Panc1 (cell line): ENCODE measurements at regions not wholly inside any gene's neighbourhood (a gene's known extent, or its start where the extent isn't known, plus 50 kb on each side); places are given as distances from the start of the nearest gene placed in this dataset.

Experiments
- CTCF ChIP-seq: fragments of 450-650 bp; IDR thresholded peaks from 2 replicates; pipeline ENCODE4 v1.5.1; 2017; ENCODE audit warnings: mild to moderate bottlenecking
- POLR2AphosphoS5 ChIP-seq: IDR thresholded peaks from 2 replicates; pipeline ENCODE4 v1.6.1; 2012; ENCODE audit warnings: mild to moderate bottlenecking, low read depth, low read length, moderate library complexity
- REST ChIP-seq, 2 experiments: IDR thresholded peaks; 2 replicates each; pipeline ENCODE4 v1.6.1; 2011 to 2012; ENCODE audit warnings: low read depth in 2 of 2, control low read depth in 1 of 2, low read length in 1 of 2, mild to moderate bottlenecking in 1 of 2, moderate library complexity in 1 of 2; ENCODE audit not compliant: insufficient read depth in 1 of 2
- TCF7L2 ChIP-seq: IDR thresholded peaks from 2 replicates; pipeline ENCODE4 v1.6.1; 2011; ENCODE audit warnings: mild to moderate bottlenecking, low read depth, low read length, inconsistent platforms

GRCh38 chr7:89987665-89988064 lies 166.6 kb upstream of the STEAP1 start:
- TF ChIP-seq CTCF (no peak), POLR2AphosphoS5 (no peak), REST (IDR thresholded peaks at IDR 0.05; ENCODE audit: insufficient read depth in 1 of 2, low read depth in 2 of 2, low read length in 1 of 2) (no peak), TCF7L2 (no peak)
